ENCODE measurements at regions not wholly inside any gene's neighbourhood (a gene's known extent, or its start where the extent isn't known, plus 50 kb on each side); places are given as distances from the start of the nearest gene placed in this dataset.
"Not testable (repeated sequence)": the region's sequence is repeated elsewhere in the genome, so short reads cannot be mapped to it uniquely, and the experiment has no call there.

- H3K27ac Mint-ChIP-seq: no peak overlapping the region
- H3K9me3 Mint-ChIP-seq: no peaks in the 10 kb centered on the region
- peaks cover 3% of the 10 kb centered on the region for H3K4me1 Mint-ChIP-seq (ENCODE audit: low read depth)
- peaks cover 9% of the 10 kb centered on the region for H3K27me3 Mint-ChIP-seq
- H3K36me3 Mint-ChIP-seq (ENCODE audit: low read depth): no peaks in the 10 kb centered on the region
- H3K4me3 Mint-ChIP-seq: no peak overlapping the region
These were observed 51.2 kb upstream of the GPR31 start for GRCh38 chr6:167208819-167209576.

- H3K9me3 Mint-ChIP-seq: no peaks in the 10 kb centered on the region
- peaks cover 3% of the 10 kb centered on the region for H3K4me1 Mint-ChIP-seq (ENCODE audit: low read depth)
- H3K27ac Mint-ChIP-seq: no peak overlapping the region
- H3K4me3 Mint-ChIP-seq: no peak overlapping the region
- no peaks in the 10 kb centered on the region for H3K36me3 Mint-ChIP-seq (ENCODE audit: low read depth)
- peaks cover 9% of the 10 kb centered on the region for H3K27me3 Mint-ChIP-seq
These were observed 51.8 kb upstream of the GPR31 start for GRCh38 chr6:167209577-167209975.

- Mint-ChIP-seq H3K4me1 (ENCODE audit: low read depth) (peaks cover 3% of the 10 kb centered on the region), H3K27me3 (peaks cover 9% of the 10 kb centered on the region), H3K9me3 (no peaks in the 10 kb centered on the region), H3K27ac (no peak overlapping the region), H3K4me3 (no peak overlapping the region), H3K36me3 (ENCODE audit: low read depth) (no peaks in the 10 kb centered on the region)
These were observed 52.9 kb upstream of the GPR31 start for GRCh38 chr6:167210375-167211294.

- H3K4me1 Mint-ChIP-seq (ENCODE audit: low read depth): peaks cover 3% of the 10 kb centered on the region
- H3K27me3 Mint-ChIP-seq: peaks cover 7% of the 10 kb centered on the region
- no peak overlapping the region for H3K27ac Mint-ChIP-seq
- no peak overlapping the region for H3K4me3 Mint-ChIP-seq
- H3K36me3 Mint-ChIP-seq (ENCODE audit: low read depth): no peaks in the 10 kb centered on the region
- H3K9me3 Mint-ChIP-seq: no peaks in the 10 kb centered on the region
These were observed 53.5 kb upstream of the GPR31 start for GRCh38 chr6:167211295-167211648.

- Mint-ChIP-seq H3K36me3 (ENCODE audit: low read depth) (no peaks in the 10 kb centered on the region), H3K27me3 (peaks cover 4% of the 10 kb centered on the region), H3K4me3 (no peak overlapping the region), H3K9me3 (no peaks in the 10 kb centered on the region), H3K27ac (no peak overlapping the region), H3K4me1 (ENCODE audit: low read depth) (peaks cover 3% of the 10 kb centered on the region)
These were observed 54.3 kb upstream of the GPR31 start for GRCh38 chr6:167211881-167212712.

GRCh38 chr6:167212713-167213005 is 54.9 kb upstream of the GPR31 start:
- peaks cover 3% of the 10 kb centered on the region for H3K4me1 Mint-ChIP-seq (ENCODE audit: low read depth)
- no peaks in the 10 kb centered on the region for H3K9me3 Mint-ChIP-seq

GRCh38 chr6:167214206-167214605 is 56.4 kb upstream of the GPR31 start:
- H3K4me3 Mint-ChIP-seq: no peak overlapping the region
- peaks cover 3% of the 10 kb centered on the region for H3K4me1 Mint-ChIP-seq (ENCODE audit: low read depth)
- peaks cover 4% of the 10 kb centered on the region for H3K27me3 Mint-ChIP-seq
- no peaks in the 10 kb centered on the region for H3K9me3 Mint-ChIP-seq
- H3K27ac Mint-ChIP-seq: no peak overlapping the region
- H3K36me3 Mint-ChIP-seq (ENCODE audit: low read depth): no peaks in the 10 kb centered on the region

More at GRCh38 chr6:167212713-167213005, 54.9 kb upstream of the GPR31 start:
- Mint-ChIP-seq H3K27ac (no peak overlapping the region), H3K36me3 (ENCODE audit: low read depth) (no peaks in the 10 kb centered on the region), H3K4me3 (no peak overlapping the region), H3K27me3 (peaks cover 4% of the 10 kb centered on the region)

GRCh38 chr6:167215429-167216250 is 57.9 kb upstream of the GPR31 start:
- not testable (repeated sequence) for H3K27me3 Mint-ChIP-seq; H3K4me3 Mint-ChIP-seq; H3K27ac Mint-ChIP-seq; H3K36me3 Mint-ChIP-seq (ENCODE audit: low read depth); H3K4me1 Mint-ChIP-seq (ENCODE audit: low read depth); H3K9me3 Mint-ChIP-seq

- not testable (repeated sequence) for H3K9me3 Mint-ChIP-seq; H3K4me1 Mint-ChIP-seq (ENCODE audit: low read depth); H3K27ac Mint-ChIP-seq; H3K36me3 Mint-ChIP-seq (ENCODE audit: low read depth); H3K4me3 Mint-ChIP-seq; H3K27me3 Mint-ChIP-seq
These were observed 58.7 kb upstream of the GPR31 start for GRCh38 chr6:167216390-167217050.

GRCh38 chr6:167217073-167217472 is 59.3 kb upstream of the GPR31 start:
- not testable (repeated sequence) for H3K36me3 Mint-ChIP-seq (ENCODE audit: low read depth); H3K9me3 Mint-ChIP-seq; H3K4me3 Mint-ChIP-seq; H3K27ac Mint-ChIP-seq; H3K4me1 Mint-ChIP-seq (ENCODE audit: low read depth); H3K27me3 Mint-ChIP-seq

GRCh38 chr6:167217951-167218759 is 60.4 kb upstream of the GPR31 start:
- not testable (repeated sequence) for H3K9me3 Mint-ChIP-seq; H3K36me3 Mint-ChIP-seq (ENCODE audit: low read depth); H3K4me1 Mint-ChIP-seq (ENCODE audit: low read depth); H3K4me3 Mint-ChIP-seq; H3K27me3 Mint-ChIP-seq; H3K27ac Mint-ChIP-seq

GRCh38 chr6:167219079-167219478 is 61.3 kb upstream of the GPR31 start:
- not testable (repeated sequence) for H3K27ac Mint-ChIP-seq; H3K36me3 Mint-ChIP-seq (ENCODE audit: low read depth)

GRCh38 chr6:167219967-167220512 is 62.3 kb upstream of the GPR31 start:
- H3K27ac Mint-ChIP-seq: no peak overlapping the region

More at GRCh38 chr6:167219079-167219478, 61.3 kb upstream of the GPR31 start:
- not testable (repeated sequence) for H3K9me3 Mint-ChIP-seq; H3K27me3 Mint-ChIP-seq; H3K4me1 Mint-ChIP-seq (ENCODE audit: low read depth); H3K4me3 Mint-ChIP-seq

More at GRCh38 chr6:167219967-167220512, 62.3 kb upstream of the GPR31 start:
- Mint-ChIP-seq H3K4me1 (ENCODE audit: low read depth) (no peaks in the 10 kb centered on the region), H3K27me3 (peaks cover 6% of the 10 kb centered on the region), H3K9me3 (no peaks in the 10 kb centered on the region), H3K36me3 (ENCODE audit: low read depth) (no peaks in the 10 kb centered on the region), H3K4me3 (no peak overlapping the region)
